HCT116 (cell line): ENCODE measurements at regions not wholly inside any gene's neighbourhood (a gene's known extent, or its start where the extent isn't known, plus 50 kb on each side); places are given as distances from the start of the nearest gene placed in this dataset.

Experiments used
- ATAC-seq: fragments of 200-7000 bp; cut with Tn5 transposase; 2 replicates; pipeline ENCODE4 v1.9.1; 2020; ENCODE audit warnings: mild to moderate bottlenecking, moderate library complexity
- BruUV-seq: library from RNA; stranded (reverse); fragments of 400-500 nt; replicated peaks from 2 replicates; lab custom pipeline; 2021; lab: Mats Ljungman, UMichigan
- CTCF ChIA-PET: fragments of 300-600 bp; sonication (Branson Sonifier 250); formaldehyde crosslinking; loops from one replicate; lab custom pipeline; 2021; ENCODE audit warnings: antibody characterized with exemption; lab: Charles Lee
- POLR2A ChIA-PET: fragments of 300-600, 350-600 bp; sonication (Branson Sonifier 250); formaldehyde crosslinking; loops from one replicate; lab custom pipeline; 2021; ENCODE audit warnings: antibody characterized with exemption; lab: Charles Lee
- RAD21 ChIA-PET, 2 experiments: fragments of 300-600 bp; sonication (Branson Sonifier 250); formaldehyde crosslinking; loops; one replicate each; lab custom pipeline; 2023; ENCODE audit warnings: low total read pairs in 2 of 2; ENCODE audit not compliant: uncharacterized antibody in 2 of 2, unreplicated experiment in 2 of 2, low non-redundant PET in 1 of 2; lab: Charles Lee
- DNase-seq: peaks from one replicate; pipeline ENCODE4 v3.0.0-alpha.2; 2010; ENCODE audit warnings: low read depth, low spot score
- H2AFZ ChIP-seq: fragments of 200-600 bp; shearing (Covaris generic), sonication (generic); 2 replicates; pipeline ENCODE4 v1.6.1; 2017; ENCODE audit warnings: low read depth, mixed run types, mixed read lengths, antibody characterized with exemption, low read length; ENCODE audit not compliant: poor library complexity, severe bottlenecking
- H3K27ac ChIP-seq: 2 replicates; pipeline ENCODE4 v1.5.1; 2012; ENCODE audit warnings: low read depth, low read length
- H3K27me3 ChIP-seq: fragments of 200-600 bp; sonication (generic); 2 replicates; pipeline ENCODE4 v1.6.1; 2016; ENCODE audit warnings: mixed run types, low read length, mixed read lengths; ENCODE audit not compliant: insufficient read depth
- H3K36me3 ChIP-seq, 2 experiments: fragments of 200-500 bp in 1 of 2; fragments of 200-600 bp in 1 of 2; sonication (Bioruptor generic) in 1 of 2; sonication (generic) in 1 of 2; 2 replicates each; pipeline versions ENCODE4 v1.5.1 to v1.6.1; 2014 to 2016; ENCODE audit warnings: low read length in 2 of 2, inconsistent platforms in 1 of 2, mixed read lengths in 1 of 2, mixed run types in 1 of 2; ENCODE audit not compliant: insufficient read depth in 2 of 2, control insufficient read depth in 1 of 2
- H3K4me1 ChIP-seq, 2 experiments: fragments of 200-600 bp in 1 of 2; sonication (generic) in 1 of 2; 2 replicates each; pipeline versions ENCODE4 v1.5.1 to v1.6.1; 2012 to 2017; ENCODE audit warnings: low read length in 2 of 2, inconsistent platforms in 1 of 2, mild to moderate bottlenecking in 1 of 2, mixed read lengths in 1 of 2, mixed run types in 1 of 2, moderate library complexity in 1 of 2; ENCODE audit not compliant: insufficient read depth in 2 of 2, control insufficient read depth in 1 of 2
- H3K4me2 ChIP-seq: fragments of 200-600 bp; sonication (generic); 2 replicates; pipeline ENCODE4 v1.6.1; 2017; ENCODE audit warnings: mixed run types, low read length, mixed read lengths
- H3K4me3 ChIP-seq, 2 experiments: fragments of 200-600 bp in 1 of 2; sonication (generic) in 1 of 2; replicated peaks in 1 of 2; 2 replicates each; pipeline ENCODE4 v1.5.1; 2011 to 2016; ENCODE audit warnings: low read length in 2 of 2, control low read depth in 1 of 2, low read depth in 1 of 2, mild to moderate bottlenecking in 1 of 2, mixed read lengths in 1 of 2, mixed run types in 1 of 2
- H3K79me2 ChIP-seq: fragments of 200-600 bp; sonication (generic); 2 replicates; pipeline ENCODE4 v1.6.1; 2017; ENCODE audit warnings: mild to moderate bottlenecking, mixed run types, low read length, moderate library complexity, mixed read lengths; ENCODE audit not compliant: insufficient read depth
- H3K9ac ChIP-seq: fragments of 200-600 bp; sonication (generic); 2 replicates; pipeline ENCODE4 v1.6.1; 2016; ENCODE audit warnings: low read length, mixed read lengths
- H3K9me2 ChIP-seq: fragments of 200-600 bp; sonication (generic), shearing (Covaris generic); 2 replicates; pipeline ENCODE4 v1.6.1; 2017; ENCODE audit warnings: mixed run types, mild to moderate bottlenecking, moderate library complexity; ENCODE audit not compliant: insufficient read depth
- H3K9me3 ChIP-seq, 2 experiments: fragments of 200-500 bp in 1 of 2; fragments of 200-600 bp in 1 of 2; sonication (Bioruptor generic) in 1 of 2; sonication (generic) in 1 of 2; 2 replicates each; pipeline ENCODE4 v1.6.1; 2014 to 2017; ENCODE audit warnings: low read length in 2 of 2, mixed read lengths in 2 of 2, inconsistent platforms in 1 of 2, low read depth in 1 of 2, mild to moderate bottlenecking in 1 of 2, mixed run types in 1 of 2, moderate library complexity in 1 of 2; ENCODE audit not compliant: control insufficient read depth in 1 of 2, insufficient read depth in 1 of 2
- H4K20me1 ChIP-seq: fragments of 200-600 bp; sonication (generic), shearing (Covaris generic); 2 replicates; pipeline ENCODE4 v1.6.1; 2017; ENCODE audit warnings: mixed run types, mild to moderate bottlenecking, moderate library complexity; ENCODE audit not compliant: insufficient read depth
- ATF3 ChIP-seq: IDR thresholded peaks from 2 replicates; pipeline ENCODE4 v1.6.1; 2012
- CBX3 ChIP-seq: IDR thresholded peaks from 2 replicates; pipeline ENCODE4 v1.6.1; 2012; ENCODE audit warnings: low read depth
- CEBPB ChIP-seq: IDR thresholded peaks from 2 replicates; pipeline ENCODE4 v1.6.1; 2012; ENCODE audit warnings: low read depth
- CTCF ChIP-seq, 3 experiments: fragments of 200-600 bp in 1 of 3; sonication (generic) in 1 of 3; IDR thresholded peaks in 2 of 3; conservative IDR thresholded peaks in 1 of 3; 2 replicates each; pipeline ENCODE4 v1.5.1; 2012 to 2017; ENCODE audit warnings: low read depth in 2 of 3, low read length in 2 of 3, antibody characterized with exemption in 1 of 3, borderline replicate concordance in 1 of 3, control low read depth in 1 of 3, mild to moderate bottlenecking in 1 of 3, mixed read lengths in 1 of 3, mixed run types in 1 of 3, moderate library complexity in 1 of 3; ENCODE audit not compliant: insufficient read depth in 1 of 3
- EGR1 ChIP-seq: IDR thresholded peaks from 2 replicates; pipeline ENCODE4 v1.6.1; 2012; ENCODE audit warnings: low read depth
- ELF1 ChIP-seq: IDR thresholded peaks from 2 replicates; pipeline ENCODE4 v1.6.1; 2012; ENCODE audit warnings: low read depth, borderline replicate concordance
- EZH2 ChIP-seq: fragments of 200-600 bp; sonication (generic); IDR thresholded peaks from 2 replicates; pipeline ENCODE4 v1.6.1; 2017; ENCODE audit warnings: antibody characterized with exemption, mixed run types
- JUND ChIP-seq: IDR thresholded peaks from 2 replicates; pipeline ENCODE4 v1.6.1; 2012
- POLR2AphosphoS5 ChIP-seq: IDR thresholded peaks from 2 replicates; pipeline ENCODE4 v1.6.1; 2011; ENCODE audit warnings: mild to moderate bottlenecking, low read depth, low read length, moderate library complexity
- RAD21 ChIP-seq: IDR thresholded peaks from 2 replicates; pipeline ENCODE4 v1.6.1; 2012; ENCODE audit warnings: low read depth, mild to moderate bottlenecking
- SIN3A ChIP-seq: IDR thresholded peaks from 2 replicates; pipeline ENCODE4 v1.6.1; 2012; ENCODE audit warnings: low read depth
- SP1 ChIP-seq: IDR thresholded peaks from 2 replicates; pipeline ENCODE4 v1.6.1; 2012; ENCODE audit warnings: low read depth
- SRF ChIP-seq: IDR thresholded peaks from 2 replicates; pipeline ENCODE4 v1.6.1; 2012; ENCODE audit warnings: low read depth
- TCF7L2 ChIP-seq: IDR thresholded peaks from 2 replicates; pipeline ENCODE4 v1.7.0; 2011; ENCODE audit warnings: borderline replicate concordance, inconsistent platforms; ENCODE audit not compliant: insufficient read depth, insufficient read length; ENCODE audit errors: extremely low read depth
- YY1 ChIP-seq: IDR thresholded peaks from 2 replicates; pipeline ENCODE4 v1.6.1; 2011; ENCODE audit warnings: low read length, low read depth, moderate library complexity, mild to moderate bottlenecking; ENCODE audit not compliant: insufficient replicate concordance; ENCODE audit errors: extremely low read depth
- ZBTB33 ChIP-seq: IDR thresholded peaks from 2 replicates; pipeline ENCODE4 v1.6.1; 2011; ENCODE audit warnings: mild to moderate bottlenecking, low read length, moderate library complexity; ENCODE audit not compliant: insufficient replicate concordance; ENCODE audit errors: extremely low read depth
- ZFX ChIP-seq: fragments of 450-650 bp; IDR thresholded peaks from 2 replicates; pipeline ENCODE4 v1.6.1; 2017
- ZNF274 ChIP-seq: fragments of 200-500 bp; sonication (Bioruptor generic); IDR thresholded peaks from 2 replicates; pipeline ENCODE4 v1.6.1; 2014; ENCODE audit warnings: mild to moderate bottlenecking, low read depth, low read length, inconsistent platforms
- intact Hi-C: fragments of 100-400 bp; cut with micrococcal nuclease; formaldehyde crosslinking; loops from 2 replicates; pipeline ENCODE4 v1.10.0; 2022

GRCh38 chr1:239140968-239141367, 245.4 kb upstream of the CHRM3 start:
- no peak overlapping the region for H3K9ac ChIP-seq
- H3K27me3 ChIP-seq: no peaks in the 10 kb centered on the region
- no peaks in the 10 kb centered on the region for H3K79me2 ChIP-seq
- TF ChIP-seq JUND: no peak
- DNase-seq (no peak), ATAC-seq (no peak)
- H4K20me1 ChIP-seq: no peaks in the 10 kb centered on the region
- no peak overlapping the region for H3K4me3 ChIP-seq
- ChIA-PET RAD21 (no interaction called here), POLR2A (no interaction called here), CTCF (no interaction called here)
- BruUV-seq: no TSS peak
- no peak overlapping the region for H3K4me2 ChIP-seq
- intact Hi-C loops: no loop called here
- H2AFZ ChIP-seq: no peak overlapping the region
- H3K9me2 ChIP-seq: no peaks in the 10 kb centered on the region
- no peak overlapping the region for H3K27ac ChIP-seq
- no peaks in the 10 kb centered on the region for H3K36me3 ChIP-seq
- peaks cover 10 to 17% of the 10 kb centered on the region in 2 experiments; a peak in 3 of 4 replicates for H3K9me3 ChIP-seq
- no peaks in the 10 kb centered on the region for H3K4me1 ChIP-seq

GRCh38 chr1:239139801-239140200, 246.6 kb upstream of the CHRM3 start:
- CTCF ChIA-PET: no interaction called here

More at GRCh38 chr1:239139801-239140200, 246.6 kb upstream of the CHRM3 start:
- TF ChIP-seq EGR1 (no peak), SP1 (no peak), ELF1 (no peak), TCF7L2 (no peak), EZH2 (no peak), ZNF274 (no peak), YY1 (no peak), RAD21 (no peak), ATF3 (no peak), SRF (no peak), CTCF (IDR thresholded peaks at IDR 0.05 in 2 of 3, conservative IDR thresholded peaks at IDR 0.05 in 1 of 3; ENCODE audit: borderline replicate concordance in 1 of 3, insufficient read depth in 1 of 3, low read depth in 2 of 3, low read length in 2 of 3) (no peak), JUND (no peak), ZBTB33 (no peak), ZFX (no peak), CEBPB (no peak), SIN3A (no peak), CBX3 (no peak), POLR2AphosphoS5 (no peak)
- Histone ChIP-seq H3K27ac (no peak overlapping the region), H3K4me1 (no peaks in the 10 kb centered on the region), H4K20me1 (no peaks in the 10 kb centered on the region), H3K9ac (no peak overlapping the region), H3K27me3 (no peaks in the 10 kb centered on the region), H3K4me3 (no peak overlapping the region), H3K79me2 (no peaks in the 10 kb centered on the region), H3K9me2 (no peaks in the 10 kb centered on the region), H2AFZ (no peak overlapping the region), H3K9me3 (peaks cover 7 to 14% of the 10 kb centered on the region in 2 experiments; a peak in 2 of 4 replicates), H3K36me3 (no peaks in the 10 kb centered on the region), H3K4me2 (no peak overlapping the region)
- RAD21 ChIA-PET: no interaction called here
- DNase-seq (no peak), ATAC-seq (no peak)
- no TSS peak for BruUV-seq
- POLR2A ChIA-PET: no interaction called here
- intact Hi-C loops: no loop called here
